H9 (cell line): ENCODE measurements at regions not wholly inside any gene's neighbourhood (a gene's known extent, or its start where the extent isn't known, plus 50 kb on each side); places are given as distances from the start of the nearest gene placed in this dataset.

Experiments used
- DNase-seq: peaks from one replicate; pipeline ENCODE4 v3.0.0-alpha.2; 2017
- H2AFZ ChIP-seq: one replicate; pipeline ENCODE4 v1.6.1; 2013; ENCODE audit warnings: mild to moderate bottlenecking, low read length, control low read depth, moderate library complexity
- H2AK5ac ChIP-seq: 2 replicates; pipeline ENCODE4 v1.6.1; 2013; ENCODE audit warnings: low read length, control low read depth, mixed read lengths; ENCODE audit not compliant: insufficient read length
- H2BK120ac ChIP-seq: one replicate; pipeline ENCODE4 v1.6.1; 2013; ENCODE audit warnings: low read depth, mild to moderate bottlenecking, low read length, control low read depth, inconsistent platforms; ENCODE audit not compliant: poor library complexity, severe bottlenecking
- H2BK12ac ChIP-seq: 2 replicates; pipeline ENCODE4 v1.6.1; 2013; ENCODE audit warnings: low read length, control low read depth, mixed read lengths, low read depth; ENCODE audit not compliant: insufficient read length
- H2BK15ac ChIP-seq: 2 replicates; pipeline ENCODE4 v1.6.1; 2013; ENCODE audit warnings: low read depth, low read length, control low read depth
- H2BK20ac ChIP-seq: one replicate; pipeline ENCODE4 v1.6.1; 2013; ENCODE audit warnings: low read depth, mild to moderate bottlenecking, low read length, control low read depth, inconsistent platforms; ENCODE audit not compliant: poor library complexity, severe bottlenecking
- H2BK5ac ChIP-seq: 2 replicates; pipeline ENCODE4 v1.6.1; 2013; ENCODE audit warnings: low read length, control low read depth, mixed read lengths; ENCODE audit not compliant: insufficient read length
- H3K14ac ChIP-seq: 2 replicates; pipeline ENCODE4 v1.6.1; 2013; ENCODE audit warnings: low read length, control low read depth; ENCODE audit not compliant: insufficient read depth
- H3K18ac ChIP-seq: 2 replicates; pipeline ENCODE4 v1.6.1; 2013; ENCODE audit warnings: low read depth, mild to moderate bottlenecking, mixed read lengths, low read length, control low read depth; ENCODE audit not compliant: insufficient read length
- H3K23ac ChIP-seq: 2 replicates; pipeline ENCODE4 v1.6.1; 2013; ENCODE audit warnings: low read length, control low read depth, mixed read lengths, low read depth; ENCODE audit not compliant: insufficient read length
- H3K23me2 ChIP-seq: 2 replicates; pipeline ENCODE4 v1.6.1; 2013; ENCODE audit warnings: low read depth, mild to moderate bottlenecking, mixed read lengths, low read length, control low read depth; ENCODE audit not compliant: insufficient read length, poor library complexity, severe bottlenecking
- H3K27ac ChIP-seq: 2 replicates; pipeline ENCODE4 v1.5.1; 2013; ENCODE audit warnings: low read length, control low read depth, mixed read lengths, low read depth; ENCODE audit not compliant: insufficient read length
- H3K27me3 ChIP-seq: 2 replicates; pipeline ENCODE4 v1.6.1; 2013; ENCODE audit warnings: low read length, control low read depth, inconsistent platforms; ENCODE audit not compliant: insufficient read depth
- H3K4ac ChIP-seq: 2 replicates; pipeline ENCODE4 v1.6.1; 2013; ENCODE audit warnings: low read depth, mild to moderate bottlenecking, control low read depth, inconsistent platforms, low read length, moderate library complexity
- H3K4me1 ChIP-seq: 2 replicates; pipeline ENCODE4 v1.6.1; 2013; ENCODE audit warnings: low read length, control low read depth, inconsistent platforms; ENCODE audit not compliant: insufficient read depth
- H3K4me2 ChIP-seq: 2 replicates; pipeline ENCODE4 v1.6.1; 2013; ENCODE audit warnings: low read length, control low read depth, mixed read lengths; ENCODE audit not compliant: insufficient read length, insufficient read depth
- H3K56ac ChIP-seq: 2 replicates; pipeline ENCODE4 v1.6.1; 2013; ENCODE audit warnings: low read depth, mild to moderate bottlenecking, mixed read lengths, low read length, control low read depth; ENCODE audit not compliant: insufficient read length
- H3K79me1 ChIP-seq: 2 replicates; pipeline ENCODE4 v1.6.1; 2013; ENCODE audit warnings: low read depth, mild to moderate bottlenecking, moderate library complexity, low read length, control low read depth, inconsistent platforms; ENCODE audit not compliant: insufficient read depth, poor library complexity, severe bottlenecking
- H3K79me2 ChIP-seq: 2 replicates; pipeline ENCODE4 v1.6.1; 2013; ENCODE audit warnings: low read length, control low read depth, inconsistent platforms; ENCODE audit not compliant: insufficient read depth
- H3K9ac ChIP-seq: 2 replicates; pipeline ENCODE4 v1.6.1; 2013; ENCODE audit warnings: low read length, control low read depth, mixed read lengths; ENCODE audit not compliant: insufficient read length; ENCODE audit errors: extremely low read depth
- H3K9me3 ChIP-seq: one replicate; pipeline ENCODE4 v1.6.1; 2013; ENCODE audit warnings: low read depth, low read length, inconsistent platforms; ENCODE audit not compliant: control insufficient read depth
- H3T11ph ChIP-seq: one replicate; pipeline ENCODE4 v1.6.1; 2013; ENCODE audit warnings: mild to moderate bottlenecking, low read length, control low read depth, inconsistent platforms
- H4K20me1 ChIP-seq: one replicate; pipeline ENCODE4 v1.6.1; 2013; ENCODE audit not compliant: control insufficient read depth, insufficient read length, insufficient read depth
- H4K5ac ChIP-seq: 2 replicates; pipeline ENCODE4 v1.6.1; 2013; ENCODE audit warnings: low read depth, mild to moderate bottlenecking, mixed read lengths, low read length, control low read depth; ENCODE audit not compliant: insufficient read length
- H4K8ac ChIP-seq: replicated peaks from 2 replicates; pipeline ENCODE4 v1.6.1; 2013; ENCODE audit warnings: low read length, control low read depth, mixed read lengths, low read depth; ENCODE audit not compliant: insufficient read length
- H4K91ac ChIP-seq: 2 replicates; pipeline ENCODE4 v1.6.1; 2013; ENCODE audit warnings: low read depth, mild to moderate bottlenecking, moderate library complexity, mixed read lengths, low read length, control low read depth; ENCODE audit not compliant: insufficient read length
- H3K27ac Mint-ChIP-seq, 3 experiments: 2 replicates in 2 of 3; 3 replicates in 1 of 3; pipeline ENCODE4 v1.8.0; 2020 to 2021; ENCODE audit warnings: mixed read lengths in 3 of 3, mild to moderate bottlenecking in 1 of 3, moderate library complexity in 1 of 3
- H3K27me3 Mint-ChIP-seq: 2 replicates; pipeline ENCODE4 v1.8.0; 2021; ENCODE audit warnings: low read depth, mild to moderate bottlenecking, moderate library complexity, mixed read lengths
- H3K36me3 Mint-ChIP-seq, 3 experiments: 2 replicates in 2 of 3; 3 replicates in 1 of 3; pipeline ENCODE4 v1.8.0; 2020 to 2021; ENCODE audit warnings: low read depth in 3 of 3, mixed read lengths in 3 of 3; ENCODE audit not compliant: insufficient read depth in 1 of 3
- H3K4me1 Mint-ChIP-seq, 2 experiments: 2 replicates each; pipeline ENCODE4 v1.8.0; 2020; ENCODE audit warnings: mixed read lengths in 2 of 2
- H3K4me3 Mint-ChIP-seq, 2 experiments: 2 replicates in 1 of 2; 3 replicates in 1 of 2; pipeline ENCODE4 v1.8.0; 2020 to 2021; ENCODE audit warnings: mild to moderate bottlenecking in 2 of 2, mixed read lengths in 2 of 2, moderate library complexity in 1 of 2
- H3K9me3 Mint-ChIP-seq, 2 experiments: 2 replicates in 1 of 2; 3 replicates in 1 of 2; pipeline ENCODE4 v1.8.0; 2020; ENCODE audit warnings: mild to moderate bottlenecking in 2 of 2, mixed read lengths in 2 of 2, moderate library complexity in 1 of 2
- WGBS: extraction: QIAGEN DNeasy Blood & Tissue Kit; methylation state at CpG from one replicate; pipeline ENCODE4 v1.1.7; 2013; ENCODE audit warnings: missing lambda C conversion rate, low lambda C conversion rate, mixed read lengths; ENCODE audit not compliant: insufficient read length; ENCODE audit errors: extremely low coverage; 5-methylcytosine and 5-hydroxymethylcytosine counted together
- TF ChIP-seq, protein P1 (sequence below): fragments of 200-600 bp; sonication (generic); conservative IDR thresholded peaks from 3 replicates; pipeline ENCODE4 v1.8.0; 2021; ENCODE audit warnings: antibody characterized with exemption, mild to moderate bottlenecking

GRCh38 chr14:87629788-87630187, 363.2 kb downstream of the GALC start:
- H3K4me2 ChIP-seq: no peak overlapping the region
- H3K4ac ChIP-seq: no peak overlapping the region
- no peak overlapping the region for H4K91ac ChIP-seq
- no peak overlapping the region for H2BK5ac ChIP-seq
- H4K5ac ChIP-seq: no peak overlapping the region
- H3T11ph ChIP-seq: no peak overlapping the region
- H3K4me1 Mint-ChIP-seq: peaks cover 12 to 16% of the 10 kb centered on the region in 2 experiments
- H3K79me1 ChIP-seq: no peaks in the 10 kb centered on the region
- TF ChIP-seq, protein P1, sequence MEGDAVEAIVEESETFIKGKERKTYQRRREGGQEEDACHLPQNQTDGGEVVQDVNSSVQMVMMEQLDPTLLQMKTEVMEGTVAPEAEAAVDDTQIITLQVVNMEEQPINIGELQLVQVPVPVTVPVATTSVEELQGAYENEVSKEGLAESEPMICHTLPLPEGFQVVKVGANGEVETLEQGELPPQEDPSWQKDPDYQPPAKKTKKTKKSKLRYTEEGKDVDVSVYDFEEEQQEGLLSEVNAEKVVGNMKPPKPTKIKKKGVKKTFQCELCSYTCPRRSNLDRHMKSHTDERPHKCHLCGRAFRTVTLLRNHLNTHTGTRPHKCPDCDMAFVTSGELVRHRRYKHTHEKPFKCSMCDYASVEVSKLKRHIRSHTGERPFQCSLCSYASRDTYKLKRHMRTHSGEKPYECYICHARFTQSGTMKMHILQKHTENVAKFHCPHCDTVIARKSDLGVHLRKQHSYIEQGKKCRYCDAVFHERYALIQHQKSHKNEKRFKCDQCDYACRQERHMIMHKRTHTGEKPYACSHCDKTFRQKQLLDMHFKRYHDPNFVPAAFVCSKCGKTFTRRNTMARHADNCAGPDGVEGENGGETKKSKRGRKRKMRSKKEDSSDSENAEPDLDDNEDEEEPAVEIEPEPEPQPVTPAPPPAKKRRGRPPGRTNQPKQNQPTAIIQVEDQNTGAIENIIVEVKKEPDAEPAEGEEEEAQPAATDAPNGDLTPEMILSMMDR: no peak
- H3K18ac ChIP-seq: no peak overlapping the region
- no peak overlapping the region for H3K9ac ChIP-seq
- H3K4me3 Mint-ChIP-seq: no peak overlapping the region
- no peak overlapping the region for H3K23ac ChIP-seq
- no peaks in the 10 kb centered on the region for H4K20me1 ChIP-seq
- no peak overlapping the region for H2BK15ac ChIP-seq
- H3K14ac ChIP-seq: no peak overlapping the region
- no peak overlapping the region for H4K8ac ChIP-seq
- H3K23me2 ChIP-seq: no peaks in the 10 kb centered on the region
- H2BK12ac ChIP-seq: no peak overlapping the region
- H2AFZ ChIP-seq: no peak overlapping the region
- no peaks in the 10 kb centered on the region for H3K27me3 Mint-ChIP-seq
- no peak overlapping the region for H3K27ac ChIP-seq
- no peaks in the 10 kb centered on the region for H3K27me3 ChIP-seq
- DNase-seq: no peak
- H3K79me2 ChIP-seq: no peaks in the 10 kb centered on the region
- H2BK120ac ChIP-seq: no peak overlapping the region
- no peak overlapping the region for H2AK5ac ChIP-seq
- H3K4me1 ChIP-seq: no peaks in the 10 kb centered on the region
- no peak overlapping the region for H3K56ac ChIP-seq
- H3K27ac Mint-ChIP-seq: no peak overlapping the region
- no peaks in the 10 kb centered on the region; a peak in 1 of 5 replicates for H3K9me3 Mint-ChIP-seq
- no CpG with 5 or more reads among the region's 3 CpGs for whole genome bisulfite sequencing
- no peaks in the 10 kb centered on the region for H3K36me3 Mint-ChIP-seq
- H2BK20ac ChIP-seq: peak overlapping the region; percentile 34
- H3K9me3 ChIP-seq: no peaks in the 10 kb centered on the region
